Neural progenitor cell (in vitro differentiated cells): ENCODE measurements at regions not wholly inside any gene's neighbourhood (a gene's known extent, or its start where the extent isn't known, plus 50 kb on each side); places are given as distances from the start of the nearest gene placed in this dataset.

Experiments used
- DNase-seq: peaks from one replicate; pipeline ENCODE4 v3.0.0-alpha.2; 2016; ENCODE audit warnings: low spot score
- H2AFZ ChIP-seq: fragments of 200-600 bp; sonication (generic); replicated peaks from 2 replicates; pipeline ENCODE4 v1.6.1; 2016; ENCODE audit warnings: antibody characterized with exemption
- H3F3A ChIP-seq: fragments of 200-600 bp; sonication (generic); 2 replicates; pipeline ENCODE4 v1.6.1; 2016; ENCODE audit warnings: antibody characterized with exemption, low read depth
- H3K27ac ChIP-seq: fragments of 200-600 bp; sonication (generic); 2 replicates; pipeline ENCODE4 v1.5.1; 2016; ENCODE audit warnings: mild to moderate bottlenecking
- H3K27me3 ChIP-seq: fragments of 200-600 bp; sonication (generic); 2 replicates; pipeline ENCODE4 v1.6.1; 2016; ENCODE audit warnings: mild to moderate bottlenecking, moderate library complexity
- H3K36me3 ChIP-seq: fragments of 200-600 bp; sonication (generic); 2 replicates; pipeline ENCODE4 v1.5.1; 2016
- H3K4me1 ChIP-seq: fragments of 200-600 bp; sonication (generic); 2 replicates; pipeline ENCODE4 v1.6.1; 2016; ENCODE audit warnings: mixed run types
- H3K4me2 ChIP-seq: fragments of 200-600 bp; sonication (generic); 2 replicates; pipeline ENCODE4 v1.6.1; 2016
- H3K4me3 ChIP-seq: fragments of 200-600 bp; sonication (generic); 2 replicates; pipeline ENCODE4 v1.5.1; 2016
- H3K79me2 ChIP-seq: fragments of 200-600 bp; sonication (generic); 2 replicates; pipeline ENCODE4 v1.6.1; 2016; ENCODE audit warnings: low read depth
- H3K9ac ChIP-seq: fragments of 200-600 bp; sonication (generic); 2 replicates; pipeline ENCODE4 v1.6.1; 2016
- H3K9me3 ChIP-seq: fragments of 200-600 bp; sonication (generic); 2 replicates; pipeline ENCODE4 v1.5.1; 2016; ENCODE audit warnings: low read depth
- H4K20me1 ChIP-seq: fragments of 200-600 bp; sonication (generic); 2 replicates; pipeline ENCODE4 v1.6.1; 2016; ENCODE audit warnings: low read depth
- H3K27ac Mint-ChIP-seq: 3 replicates; pipeline ENCODE4 v1.8.0; 2021; ENCODE audit warnings: mixed read lengths
- H3K27me3 Mint-ChIP-seq: 2 replicates; pipeline ENCODE4 v1.8.0; 2022; ENCODE audit warnings: low read depth, mild to moderate bottlenecking, inconsistent platforms, moderate library complexity, mixed read lengths; ENCODE audit not compliant: insufficient read depth
- H3K36me3 Mint-ChIP-seq: 3 replicates; pipeline ENCODE4 v1.8.0; 2021; ENCODE audit warnings: mixed read lengths
- H3K4me1 Mint-ChIP-seq: 3 replicates; pipeline ENCODE4 v1.8.0; 2021; ENCODE audit warnings: mixed read lengths
- H3K4me3 Mint-ChIP-seq: 3 replicates; pipeline ENCODE4 v1.8.0; 2021; ENCODE audit warnings: mild to moderate bottlenecking, moderate library complexity, mixed read lengths
- H3K9me3 Mint-ChIP-seq: 3 replicates; pipeline ENCODE4 v1.8.0; 2020; ENCODE audit warnings: mixed read lengths
- CTCF ChIP-seq: fragments of 200-600 bp; sonication (generic); IDR thresholded peaks from 2 replicates; pipeline ENCODE4 v1.5.1; 2017; ENCODE audit warnings: antibody characterized with exemption, mild to moderate bottlenecking
- EZH2 ChIP-seq: fragments of 200-600 bp; sonication (generic); IDR thresholded peaks from 2 replicates; pipeline ENCODE4 v1.6.1; 2017; ENCODE audit warnings: antibody characterized with exemption, mild to moderate bottlenecking, moderate library complexity
- EZH2phosphoT487 ChIP-seq: fragments of 200-600 bp; sonication (generic); IDR thresholded peaks from 2 replicates; pipeline ENCODE4 v1.6.1; 2017; ENCODE audit warnings: antibody characterized with exemption

- DNase-seq, result no peak
- H3F3A ChIP-seq, result no peaks in the 10 kb centered on the region
- Mint-ChIP-seq H3K9me3 (peaks cover 4% of the 10 kb centered on the region), H3K27me3 (no peaks in the 10 kb centered on the region), H3K4me3 (no peak overlapping the region), H3K4me1 (peaks cover 33% of the 10 kb centered on the region), H3K36me3 (peaks cover 2% of the 10 kb centered on the region), H3K27ac (no peak overlapping the region)
- H3K27ac ChIP-seq, result no peak overlapping the region
- H2AFZ ChIP-seq, result no peak overlapping the region
- no peaks in the 10 kb centered on the region for H3K27me3 ChIP-seq
- no peaks in the 10 kb centered on the region for H4K20me1 ChIP-seq
- peaks cover 26% of the 10 kb centered on the region for H3K4me1 ChIP-seq
- H3K36me3 ChIP-seq, result no peaks in the 10 kb centered on the region
- no peak overlapping the region for H3K4me2 ChIP-seq
- no peaks in the 10 kb centered on the region for H3K9me3 ChIP-seq
- TF ChIP-seq EZH2 (no peak), EZH2phosphoT487 (no peak), CTCF (no peak)
- H3K4me3 ChIP-seq, result no peak overlapping the region
- H3K79me2 ChIP-seq, result no peaks in the 10 kb centered on the region
- H3K9ac ChIP-seq, result no peak overlapping the region
These were observed 368.7 kb upstream of the UMPS start for GRCh38 chr3:124361566-124361965.

GRCh38 chr3:124362455-124362854 is 367.8 kb upstream of the UMPS start:
- H3K27me3 ChIP-seq, result no peaks in the 10 kb centered on the region
- Mint-ChIP-seq H3K36me3 (peaks cover 2% of the 10 kb centered on the region), H3K4me3 (no peak overlapping the region), H3K27ac (no peak overlapping the region), H3K4me1 (peaks cover 33% of the 10 kb centered on the region), H3K27me3 (no peaks in the 10 kb centered on the region), H3K9me3 (peaks cover 4% of the 10 kb centered on the region)
- no peak for DNase-seq
- peaks cover 26% of the 10 kb centered on the region for H3K4me1 ChIP-seq
- H3K4me2 ChIP-seq, result no peak overlapping the region
- no peaks in the 10 kb centered on the region for H3K9me3 ChIP-seq
- H2AFZ ChIP-seq, result no peak overlapping the region
- H3K79me2 ChIP-seq, result no peaks in the 10 kb centered on the region
- TF ChIP-seq EZH2, result no peak
- no peak for TF ChIP-seq CTCF
- TF ChIP-seq EZH2phosphoT487, result no peak
- no peaks in the 10 kb centered on the region for H3F3A ChIP-seq
- H3K9ac ChIP-seq, result no peak overlapping the region
- H4K20me1 ChIP-seq, result no peaks in the 10 kb centered on the region
- no peak overlapping the region for H3K27ac ChIP-seq
- no peak overlapping the region for H3K4me3 ChIP-seq
- H3K36me3 ChIP-seq, result no peaks in the 10 kb centered on the region

- no peaks in the 10 kb centered on the region for H3K27me3 ChIP-seq
- H4K20me1 ChIP-seq, result no peaks in the 10 kb centered on the region
- H3K79me2 ChIP-seq, result no peaks in the 10 kb centered on the region
- no peak for TF ChIP-seq CTCF
- TF ChIP-seq EZH2phosphoT487, result no peak
- TF ChIP-seq EZH2, result no peak
- H3K27me3 Mint-ChIP-seq, result no peaks in the 10 kb centered on the region
- no peak overlapping the region for H2AFZ ChIP-seq
- H3K9me3 ChIP-seq, result no peaks in the 10 kb centered on the region
- H3K27ac Mint-ChIP-seq, result no peak overlapping the region
- no peak overlapping the region for H3K4me3 Mint-ChIP-seq
- H3K4me1 ChIP-seq, result peaks cover 26% of the 10 kb centered on the region
- H3K9ac ChIP-seq, result no peak overlapping the region
- H3K4me3 ChIP-seq, result no peak overlapping the region
- H3K36me3 ChIP-seq, result no peaks in the 10 kb centered on the region
- peaks cover 33% of the 10 kb centered on the region for H3K4me1 Mint-ChIP-seq
- DNase-seq, result no peak
- H3K36me3 Mint-ChIP-seq, result peaks cover 2% of the 10 kb centered on the region
- H3K27ac ChIP-seq, result no peak overlapping the region
- peaks cover 4% of the 10 kb centered on the region for H3K9me3 Mint-ChIP-seq
- no peaks in the 10 kb centered on the region for H3F3A ChIP-seq
- no peak overlapping the region for H3K4me2 ChIP-seq
These were observed 366.8 kb upstream of the UMPS start for GRCh38 chr3:124363476-124363875.
